ENCODE measurements at regions not wholly inside any gene's neighbourhood (a gene's known extent, or its start where the extent isn't known, plus 50 kb on each side); places are given as distances from the start of the nearest gene placed in this dataset.

DNA sequence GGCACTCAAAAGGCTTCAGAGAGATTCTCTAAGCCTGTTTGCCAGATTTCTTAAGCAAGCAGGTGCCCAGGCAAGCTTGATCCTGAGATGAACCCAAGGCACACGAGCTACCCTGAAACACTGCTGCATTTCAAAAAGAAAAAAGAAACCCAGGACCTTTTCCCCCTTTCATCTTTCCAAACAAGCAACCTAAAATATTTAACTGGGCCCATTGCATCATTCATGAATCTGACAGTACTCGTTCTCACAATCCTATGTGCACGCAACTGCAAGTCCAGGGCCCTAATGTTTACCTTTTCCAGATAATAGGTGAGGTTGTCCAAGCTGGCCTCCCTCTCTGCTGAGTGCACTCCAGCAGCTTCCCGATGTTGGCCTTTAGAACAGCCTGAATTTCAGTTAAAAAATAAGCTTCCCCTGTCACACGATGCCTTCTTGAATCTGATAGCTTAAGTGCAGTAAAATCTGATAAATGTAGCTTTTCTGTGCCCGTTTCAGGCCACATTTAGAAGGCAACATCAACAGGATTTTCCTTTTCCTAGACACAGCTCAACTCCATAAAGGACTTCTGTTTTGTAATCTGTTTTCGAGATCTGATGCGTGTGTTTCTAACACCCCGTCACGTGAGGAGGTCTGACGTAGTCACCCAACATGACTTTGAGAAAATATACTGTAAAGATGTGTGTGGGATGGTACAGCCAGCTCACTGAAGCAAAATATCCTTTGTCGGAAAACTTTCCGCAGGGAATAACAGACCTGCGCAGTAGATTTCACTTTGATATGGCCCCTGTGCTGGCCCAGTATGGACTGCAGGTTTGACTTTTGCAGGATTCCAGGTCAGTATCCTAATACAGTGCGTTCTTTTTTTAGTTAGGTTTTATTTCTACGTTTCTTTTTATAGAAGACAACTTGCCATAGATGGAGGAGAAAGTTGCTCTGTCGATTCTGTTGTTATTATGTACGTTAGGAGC lies 55.1 kb upstream of the RASA2 start (continued):
- TF ChIP-seq, protein P1, sequence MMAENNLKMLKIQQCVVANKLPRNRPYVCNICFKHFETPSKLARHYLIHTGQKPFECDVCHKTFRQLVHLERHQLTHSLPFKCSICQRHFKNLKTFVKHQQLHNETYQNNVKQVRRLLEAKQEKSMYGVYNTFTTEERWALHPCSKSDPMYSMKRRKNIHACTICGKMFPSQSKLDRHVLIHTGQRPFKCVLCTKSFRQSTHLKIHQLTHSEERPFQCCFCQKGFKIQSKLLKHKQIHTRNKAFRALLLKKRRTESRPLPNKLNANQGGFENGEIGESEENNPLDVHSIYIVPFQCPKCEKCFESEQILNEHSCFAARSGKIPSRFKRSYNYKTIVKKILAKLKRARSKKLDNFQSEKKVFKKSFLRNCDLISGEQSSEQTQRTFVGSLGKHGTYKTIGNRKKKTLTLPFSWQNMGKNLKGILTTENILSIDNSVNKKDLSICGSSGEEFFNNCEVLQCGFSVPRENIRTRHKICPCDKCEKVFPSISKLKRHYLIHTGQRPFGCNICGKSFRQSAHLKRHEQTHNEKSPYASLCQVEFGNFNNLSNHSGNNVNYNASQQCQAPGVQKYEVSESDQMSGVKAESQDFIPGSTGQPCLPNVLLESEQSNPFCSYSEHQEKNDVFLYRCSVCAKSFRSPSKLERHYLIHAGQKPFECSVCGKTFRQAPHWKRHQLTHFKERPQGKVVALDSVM (CRISPR knock-in tag; IDR thresholded peaks at IDR 0.05) = peak; percentile 50; the same call in 1 of the 2 replicates
- TF ChIP-seq NCOA2 (CRISPR knock-in tag; IDR thresholded peaks at IDR 0.05) (peak; percentile 84), ZNF143 (CRISPR knock-in tag; IDR thresholded peaks at IDR 0.05) (0 out of 2 replicates have a peak, but pooled peaks have one; percentile 22), ZMYM3 (CRISPR knock-in tag; IDR thresholded peaks at IDR 0.05) (peak; percentile 36; the same call in 1 of the 2 replicates), BHLHE40 (IDR thresholded peaks at IDR 0.05; ENCODE audit: low read length) (peak; percentile 93), RARA (CRISPR knock-in tag; IDR thresholded peaks at IDR 0.05) (peak; percentile 67), BCL6 (CRISPR knock-in tag; IDR thresholded peaks at IDR 0.05) (peak; percentile 78), SIX1 (CRISPR knock-in tag; IDR thresholded peaks at IDR 0.05; ENCODE audit: borderline replicate concordance) (peak; percentile 11; the same call in 1 of the 2 replicates), HDAC1 (CRISPR knock-in tag; IDR thresholded peaks at IDR 0.05) (peak; percentile 57)
- TF ChIP-seq, protein P2, sequence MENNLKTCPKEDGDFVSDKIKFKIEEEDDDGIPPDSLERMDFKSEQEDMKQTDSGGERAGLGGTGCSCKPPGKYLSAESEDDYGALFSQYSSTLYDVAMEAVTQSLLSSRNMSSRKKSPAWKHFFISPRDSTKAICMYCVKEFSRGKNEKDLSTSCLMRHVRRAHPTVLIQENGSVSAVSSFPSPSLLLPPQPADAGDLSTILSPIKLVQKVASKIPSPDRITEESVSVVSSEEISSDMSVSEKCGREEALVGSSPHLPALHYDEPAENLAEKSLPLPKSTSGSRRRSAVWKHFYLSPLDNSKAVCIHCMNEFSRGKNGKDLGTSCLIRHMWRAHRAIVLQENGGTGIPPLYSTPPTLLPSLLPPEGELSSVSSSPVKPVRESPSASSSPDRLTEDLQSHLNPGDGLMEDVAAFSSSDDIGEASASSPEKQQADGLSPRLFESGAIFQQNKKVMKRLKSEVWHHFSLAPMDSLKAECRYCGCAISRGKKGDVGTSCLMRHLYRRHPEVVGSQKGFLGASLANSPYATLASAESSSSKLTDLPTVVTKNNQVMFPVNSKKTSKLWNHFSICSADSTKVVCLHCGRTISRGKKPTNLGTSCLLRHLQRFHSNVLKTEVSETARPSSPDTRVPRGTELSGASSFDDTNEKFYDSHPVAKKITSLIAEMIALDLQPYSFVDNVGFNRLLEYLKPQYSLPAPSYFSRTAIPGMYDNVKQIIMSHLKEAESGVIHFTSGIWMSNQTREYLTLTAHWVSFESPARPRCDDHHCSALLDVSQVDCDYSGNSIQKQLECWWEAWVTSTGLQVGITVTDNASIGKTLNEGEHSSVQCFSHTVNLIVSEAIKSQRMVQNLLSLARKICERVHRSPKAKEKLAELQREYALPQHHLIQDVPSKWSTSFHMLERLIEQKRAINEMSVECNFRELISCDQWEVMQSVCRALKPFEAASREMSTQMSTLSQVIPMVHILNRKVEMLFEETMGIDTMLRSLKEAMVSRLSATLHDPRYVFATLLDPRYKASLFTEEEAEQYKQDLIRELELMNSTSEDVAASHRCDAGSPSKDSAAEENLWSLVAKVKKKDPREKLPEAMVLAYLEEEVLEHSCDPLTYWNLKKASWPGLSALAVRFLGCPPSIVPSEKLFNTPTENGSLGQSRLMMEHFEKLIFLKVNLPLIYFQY (CRISPR knock-in tag; IDR thresholded peaks at IDR 0.05; ENCODE audit: borderline replicate concordance) = peak; percentile 79; the same call in 1 of the 2 replicates
- TF ChIP-seq, protein P3, sequence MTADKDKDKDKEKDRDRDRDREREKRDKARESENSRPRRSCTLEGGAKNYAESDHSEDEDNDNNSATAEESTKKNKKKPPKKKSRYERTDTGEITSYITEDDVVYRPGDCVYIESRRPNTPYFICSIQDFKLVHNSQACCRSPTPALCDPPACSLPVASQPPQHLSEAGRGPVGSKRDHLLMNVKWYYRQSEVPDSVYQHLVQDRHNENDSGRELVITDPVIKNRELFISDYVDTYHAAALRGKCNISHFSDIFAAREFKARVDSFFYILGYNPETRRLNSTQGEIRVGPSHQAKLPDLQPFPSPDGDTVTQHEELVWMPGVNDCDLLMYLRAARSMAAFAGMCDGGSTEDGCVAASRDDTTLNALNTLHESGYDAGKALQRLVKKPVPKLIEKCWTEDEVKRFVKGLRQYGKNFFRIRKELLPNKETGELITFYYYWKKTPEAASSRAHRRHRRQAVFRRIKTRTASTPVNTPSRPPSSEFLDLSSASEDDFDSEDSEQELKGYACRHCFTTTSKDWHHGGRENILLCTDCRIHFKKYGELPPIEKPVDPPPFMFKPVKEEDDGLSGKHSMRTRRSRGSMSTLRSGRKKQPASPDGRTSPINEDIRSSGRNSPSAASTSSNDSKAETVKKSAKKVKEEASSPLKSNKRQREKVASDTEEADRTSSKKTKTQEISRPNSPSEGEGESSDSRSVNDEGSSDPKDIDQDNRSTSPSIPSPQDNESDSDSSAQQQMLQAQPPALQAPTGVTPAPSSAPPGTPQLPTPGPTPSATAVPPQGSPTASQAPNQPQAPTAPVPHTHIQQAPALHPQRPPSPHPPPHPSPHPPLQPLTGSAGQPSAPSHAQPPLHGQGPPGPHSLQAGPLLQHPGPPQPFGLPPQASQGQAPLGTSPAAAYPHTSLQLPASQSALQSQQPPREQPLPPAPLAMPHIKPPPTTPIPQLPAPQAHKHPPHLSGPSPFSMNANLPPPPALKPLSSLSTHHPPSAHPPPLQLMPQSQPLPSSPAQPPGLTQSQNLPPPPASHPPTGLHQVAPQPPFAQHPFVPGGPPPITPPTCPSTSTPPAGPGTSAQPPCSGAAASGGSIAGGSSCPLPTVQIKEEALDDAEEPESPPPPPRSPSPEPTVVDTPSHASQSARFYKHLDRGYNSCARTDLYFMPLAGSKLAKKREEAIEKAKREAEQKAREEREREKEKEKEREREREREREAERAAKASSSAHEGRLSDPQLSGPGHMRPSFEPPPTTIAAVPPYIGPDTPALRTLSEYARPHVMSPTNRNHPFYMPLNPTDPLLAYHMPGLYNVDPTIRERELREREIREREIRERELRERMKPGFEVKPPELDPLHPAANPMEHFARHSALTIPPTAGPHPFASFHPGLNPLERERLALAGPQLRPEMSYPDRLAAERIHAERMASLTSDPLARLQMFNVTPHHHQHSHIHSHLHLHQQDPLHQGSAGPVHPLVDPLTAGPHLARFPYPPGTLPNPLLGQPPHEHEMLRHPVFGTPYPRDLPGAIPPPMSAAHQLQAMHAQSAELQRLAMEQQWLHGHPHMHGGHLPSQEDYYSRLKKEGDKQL (CRISPR knock-in tag; IDR thresholded peaks at IDR 0.05; ENCODE audit: low read depth) = 0 out of 2 replicates have a peak, but pooled peaks have one; percentile 15
- TF ChIP-seq, protein P4, sequence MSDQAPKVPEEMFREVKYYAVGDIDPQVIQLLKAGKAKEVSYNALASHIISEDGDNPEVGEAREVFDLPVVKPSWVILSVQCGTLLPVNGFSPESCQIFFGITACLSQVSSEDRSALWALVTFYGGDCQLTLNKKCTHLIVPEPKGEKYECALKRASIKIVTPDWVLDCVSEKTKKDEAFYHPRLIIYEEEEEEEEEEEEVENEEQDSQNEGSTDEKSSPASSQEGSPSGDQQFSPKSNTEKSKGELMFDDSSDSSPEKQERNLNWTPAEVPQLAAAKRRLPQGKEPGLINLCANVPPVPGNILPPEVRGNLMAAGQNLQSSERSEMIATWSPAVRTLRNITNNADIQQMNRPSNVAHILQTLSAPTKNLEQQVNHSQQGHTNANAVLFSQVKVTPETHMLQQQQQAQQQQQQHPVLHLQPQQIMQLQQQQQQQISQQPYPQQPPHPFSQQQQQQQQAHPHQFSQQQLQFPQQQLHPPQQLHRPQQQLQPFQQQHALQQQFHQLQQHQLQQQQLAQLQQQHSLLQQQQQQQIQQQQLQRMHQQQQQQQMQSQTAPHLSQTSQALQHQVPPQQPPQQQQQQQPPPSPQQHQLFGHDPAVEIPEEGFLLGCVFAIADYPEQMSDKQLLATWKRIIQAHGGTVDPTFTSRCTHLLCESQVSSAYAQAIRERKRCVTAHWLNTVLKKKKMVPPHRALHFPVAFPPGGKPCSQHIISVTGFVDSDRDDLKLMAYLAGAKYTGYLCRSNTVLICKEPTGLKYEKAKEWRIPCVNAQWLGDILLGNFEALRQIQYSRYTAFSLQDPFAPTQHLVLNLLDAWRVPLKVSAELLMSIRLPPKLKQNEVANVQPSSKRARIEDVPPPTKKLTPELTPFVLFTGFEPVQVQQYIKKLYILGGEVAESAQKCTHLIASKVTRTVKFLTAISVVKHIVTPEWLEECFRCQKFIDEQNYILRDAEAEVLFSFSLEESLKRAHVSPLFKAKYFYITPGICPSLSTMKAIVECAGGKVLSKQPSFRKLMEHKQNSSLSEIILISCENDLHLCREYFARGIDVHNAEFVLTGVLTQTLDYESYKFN (CRISPR knock-in tag; conservative IDR thresholded peaks at IDR 0.05) = peak; percentile 91

Measured in HepG2 (cell line).